ENCODE measurements at regions not wholly inside any gene's neighbourhood (a gene's known extent, or its start where the extent isn't known, plus 50 kb on each side); places are given as distances from the start of the nearest gene placed in this dataset.

- ATAC-seq (ENCODE audit: low FRiP score) (no peak), DNase-seq (no peak)
- H3K27me3 ChIP-seq (ENCODE audit: control insufficient read depth in 1 of 2, insufficient read depth in 2 of 2, low read length in 1 of 2) = no peaks in the 10 kb centered on the region
- intact Hi-C loops (cut with DNase I) = no loop called here
- H3K9me3 ChIP-seq (ENCODE audit: control insufficient read depth, low read length) = peaks cover 2% of the 10 kb centered on the region
- WGBS, 2 donors = 76 to 79% methylated on average over 5 of the region's 5 CpGs
- H3K27ac ChIP-seq (ENCODE audit: low read depth in 1 of 2, low read length in 2 of 2) = no peak overlapping the region
- no peaks in the 10 kb centered on the region for H3K36me3 ChIP-seq (ENCODE audit: control insufficient read depth in 1 of 2, insufficient read depth in 2 of 2, low read length in 1 of 2)
- H3K4me1 ChIP-seq (ENCODE audit: control insufficient read depth in 1 of 2, insufficient read depth in 2 of 2, low read length in 2 of 2) = no peaks in the 10 kb centered on the region
- no peak overlapping the region for H3K4me3 ChIP-seq (ENCODE audit: low read length in 2 of 2)
These were observed 176.3 kb downstream of the ERMARD start for GRCh38 chr6:169927711-169928110.

DNA sequence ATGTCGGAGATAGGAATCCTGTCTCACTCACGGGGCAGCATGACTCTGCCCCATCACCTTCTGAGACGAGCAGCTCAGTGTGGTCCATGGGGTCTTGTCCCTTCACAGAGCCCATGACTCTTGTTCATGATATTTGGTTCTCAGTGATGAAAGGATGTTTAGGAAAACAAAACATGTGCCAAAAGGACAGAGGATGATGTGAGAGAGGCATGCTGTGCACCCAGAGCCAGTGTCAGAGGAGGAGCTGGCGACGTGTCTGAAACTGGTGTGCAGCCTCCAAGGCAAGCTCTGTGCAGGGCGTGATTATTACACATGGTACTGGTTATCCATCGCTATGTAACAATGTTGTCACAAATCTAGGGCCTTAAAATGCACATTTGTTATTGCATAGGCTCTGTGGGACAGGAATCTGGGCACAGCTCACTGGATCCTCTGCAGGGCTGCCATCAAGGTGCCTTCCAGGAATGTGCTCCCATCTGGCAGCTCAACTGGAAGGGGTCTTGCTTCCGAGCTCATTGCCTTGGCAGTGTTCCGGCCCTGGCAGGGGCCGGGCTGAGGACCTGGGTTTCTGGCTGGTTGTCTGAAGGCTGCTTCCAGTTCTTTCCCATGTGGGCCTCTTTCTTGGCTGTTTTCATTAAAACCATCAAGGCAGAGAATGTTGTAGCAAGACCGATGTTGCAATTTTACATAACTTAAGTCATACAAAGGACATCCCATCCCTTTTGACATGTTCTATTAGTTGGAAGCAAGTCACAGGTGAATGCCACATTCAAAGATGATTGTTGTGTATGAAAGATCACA, 175.4 kb downstream of the ERMARD start:
- no peaks in the 10 kb centered on the region for H3K4me1 ChIP-seq (ENCODE audit: control insufficient read depth in 1 of 2, insufficient read depth in 2 of 2, low read length in 2 of 2)
- H3K36me3 ChIP-seq (ENCODE audit: control insufficient read depth in 1 of 2, insufficient read depth in 2 of 2, low read length in 1 of 2) = no peaks in the 10 kb centered on the region
- 77 to 82% methylated on average over 11 of the region's 11 CpGs for WGBS, 2 donors
- ATAC-seq (ENCODE audit: low FRiP score) = no peak
- no peak overlapping the region for H3K27ac ChIP-seq (ENCODE audit: low read depth in 1 of 2, low read length in 2 of 2)
- H3K9me3 ChIP-seq (ENCODE audit: control insufficient read depth, low read length) = peaks cover 2% of the 10 kb centered on the region
- no peak for DNase-seq
- intact Hi-C loops (cut with DNase I) = no loop called here
- no peak overlapping the region for H3K4me3 ChIP-seq (ENCODE audit: low read length in 2 of 2)
- H3K27me3 ChIP-seq (ENCODE audit: control insufficient read depth in 1 of 2, insufficient read depth in 2 of 2, low read length in 1 of 2) = no peaks in the 10 kb centered on the region

DNA sequence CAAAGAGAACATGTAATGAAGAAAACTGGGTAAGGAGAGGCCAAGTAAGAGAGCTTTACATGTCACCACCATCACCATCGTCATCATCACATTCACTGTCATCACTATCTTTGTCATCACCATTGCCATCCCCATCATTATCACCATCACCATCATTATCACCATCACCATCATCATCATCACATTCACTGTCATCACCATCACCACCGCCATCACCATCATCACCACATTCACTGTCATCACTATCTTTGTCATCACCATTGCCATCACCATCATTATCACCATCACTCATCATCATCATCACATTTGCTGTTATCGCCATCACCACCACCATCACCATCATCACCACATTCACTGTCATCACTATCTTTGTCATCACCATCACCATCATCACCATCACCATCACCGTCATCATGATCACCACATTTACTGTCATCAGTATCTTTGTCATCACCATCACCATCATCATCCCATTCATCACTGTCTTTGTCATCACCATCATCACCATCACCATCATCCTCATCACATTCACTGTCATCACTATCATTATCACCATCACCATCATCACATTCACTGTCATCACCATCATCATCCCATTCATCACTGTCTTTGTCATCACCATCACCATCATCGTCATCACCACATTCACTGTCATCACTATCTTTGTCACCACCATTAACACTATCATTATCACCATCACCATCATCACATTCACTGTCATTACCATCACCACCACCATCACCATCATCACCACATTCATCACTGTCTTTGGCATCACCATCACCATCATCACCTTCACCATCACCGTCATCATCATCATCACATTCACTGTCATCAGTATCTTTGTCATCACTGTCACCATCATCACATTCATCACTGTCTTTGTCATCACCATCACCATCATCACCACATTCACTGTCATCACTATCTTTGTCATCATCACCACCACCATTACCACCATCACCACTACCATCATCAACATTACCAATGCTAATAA, 172.3 kb downstream of the ERMARD start:
- Histone ChIP-seq H3K36me3 (ENCODE audit: control insufficient read depth in 1 of 2, insufficient read depth in 2 of 2, low read length in 1 of 2) (no peaks in the 10 kb centered on the region), H3K27me3 (ENCODE audit: control insufficient read depth in 1 of 2, insufficient read depth in 2 of 2, low read length in 1 of 2) (no peaks in the 10 kb centered on the region), H3K9me3 (ENCODE audit: control insufficient read depth, low read length) (peaks cover 2% of the 10 kb centered on the region), H3K4me1 (ENCODE audit: control insufficient read depth in 1 of 2, insufficient read depth in 2 of 2, low read length in 2 of 2) (no peaks in the 10 kb centered on the region), H3K4me3 (ENCODE audit: low read length in 2 of 2) (no peak overlapping the region), H3K27ac (ENCODE audit: low read depth in 1 of 2, low read length in 2 of 2) (no peak overlapping the region)
- intact Hi-C loops (cut with DNase I) = no loop called here
- DNase-seq (no peak), ATAC-seq (ENCODE audit: low FRiP score) (no peak)
- WGBS, 2 donors = 83 to 88% methylated on average over 6 of the region's 6 CpGs

DNA sequence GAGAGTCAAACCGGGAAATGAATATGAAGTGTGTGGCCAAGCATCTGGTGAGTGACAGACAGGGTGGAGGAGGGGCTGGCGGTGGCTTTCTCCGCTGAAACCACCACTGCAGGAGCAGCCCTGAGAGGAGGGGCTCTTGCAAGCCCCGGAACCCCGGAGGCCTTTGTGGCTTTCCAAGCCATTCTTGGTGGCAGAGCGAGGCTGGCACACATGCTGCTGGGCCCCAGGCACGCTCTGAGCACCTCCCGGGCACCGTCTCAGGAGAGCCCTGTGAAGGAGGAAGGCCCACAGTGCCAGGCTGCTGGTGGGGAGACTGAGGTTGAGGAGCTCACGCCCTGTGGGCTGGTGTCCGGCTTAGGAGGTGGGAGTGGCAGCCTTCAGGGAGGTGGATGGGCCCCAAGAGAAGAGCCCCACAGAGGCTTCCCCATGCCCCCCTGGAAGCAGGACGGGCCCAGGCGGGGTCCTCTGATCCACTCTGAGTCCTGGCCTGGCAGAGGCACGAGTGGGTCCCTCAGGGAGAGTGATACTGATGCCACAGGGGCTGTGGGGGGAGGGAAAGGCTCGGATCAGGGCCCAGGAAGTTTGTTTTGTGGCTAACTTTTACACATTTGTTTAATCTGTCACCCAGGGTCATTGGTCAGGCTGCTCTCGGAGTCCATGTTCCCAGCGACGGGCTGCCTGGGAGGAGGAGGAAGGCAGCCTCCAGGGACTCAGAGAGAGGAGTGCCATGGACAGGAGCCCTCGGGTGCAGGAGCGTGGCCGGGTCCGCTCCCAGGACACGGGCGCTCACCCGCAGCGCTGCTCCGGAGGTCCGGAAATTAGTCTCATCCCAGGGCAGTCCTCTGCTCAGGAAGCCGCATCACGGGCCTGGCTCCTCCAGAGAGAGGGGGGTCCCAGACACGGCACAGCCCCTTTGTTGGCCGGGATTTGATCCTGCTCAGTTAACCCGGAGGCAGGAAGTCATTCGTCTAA, 170.7 kb downstream of the ERMARD start:
- no peak overlapping the region for H3K4me3 ChIP-seq (ENCODE audit: low read length in 2 of 2)
- WGBS, 2 donors = 53 to 67% methylated on average over 33 to 34 of the region's 34 CpGs
- H3K9me3 ChIP-seq (ENCODE audit: control insufficient read depth, low read length) = peaks cover 2% of the 10 kb centered on the region
- no peak for ATAC-seq (ENCODE audit: low FRiP score)
- H3K27ac ChIP-seq (ENCODE audit: low read depth in 1 of 2, low read length in 2 of 2) = no peak overlapping the region
- intact Hi-C loops (cut with DNase I) = no loop called here
- no peaks in the 10 kb centered on the region for H3K36me3 ChIP-seq (ENCODE audit: control insufficient read depth in 1 of 2, insufficient read depth in 2 of 2, low read length in 1 of 2)
- H3K4me1 ChIP-seq (ENCODE audit: control insufficient read depth in 1 of 2, insufficient read depth in 2 of 2, low read length in 2 of 2) = no peaks in the 10 kb centered on the region
- no peaks in the 10 kb centered on the region for H3K27me3 ChIP-seq (ENCODE audit: control insufficient read depth in 1 of 2, insufficient read depth in 2 of 2, low read length in 1 of 2)
- DNase-seq = no peak

DNA sequence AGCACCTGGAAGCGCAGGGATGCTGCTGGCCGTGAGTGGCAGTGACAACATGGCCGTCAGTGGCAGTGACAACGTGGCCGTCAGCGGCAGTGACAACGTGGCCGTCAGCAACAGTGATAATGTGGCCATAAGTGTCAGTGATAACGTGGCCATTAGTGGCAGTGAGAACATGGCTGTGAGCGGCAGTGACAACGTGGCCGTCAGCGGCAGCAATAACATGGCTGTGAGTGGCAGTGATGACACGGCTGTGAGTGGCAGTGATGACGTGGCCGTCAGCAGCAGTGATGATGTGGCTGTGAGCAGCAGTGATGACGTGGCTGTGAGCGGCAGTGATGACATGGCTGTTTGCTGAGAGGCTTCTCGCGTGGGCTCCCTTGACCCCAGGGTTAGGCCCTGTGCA, 169.8 kb downstream of the ERMARD start:
- intact Hi-C loops (cut with DNase I) = no loop called here
- DNase-seq (no peak), ATAC-seq (ENCODE audit: low FRiP score) (no peak)
- Histone ChIP-seq H3K27ac (ENCODE audit: low read depth in 1 of 2, low read length in 2 of 2) (no peak overlapping the region), H3K36me3 (ENCODE audit: control insufficient read depth in 1 of 2, insufficient read depth in 2 of 2, low read length in 1 of 2) (no peaks in the 10 kb centered on the region), H3K9me3 (ENCODE audit: control insufficient read depth, low read length) (peaks cover 2% of the 10 kb centered on the region), H3K27me3 (ENCODE audit: control insufficient read depth in 1 of 2, insufficient read depth in 2 of 2, low read length in 1 of 2) (no peaks in the 10 kb centered on the region), H3K4me1 (ENCODE audit: control insufficient read depth in 1 of 2, insufficient read depth in 2 of 2, low read length in 2 of 2) (no peaks in the 10 kb centered on the region), H3K4me3 (ENCODE audit: low read length in 2 of 2) (no peak overlapping the region)
- 80 to 86% methylated on average over 20 of the region's 20 CpGs for WGBS, 2 donors

DNA sequence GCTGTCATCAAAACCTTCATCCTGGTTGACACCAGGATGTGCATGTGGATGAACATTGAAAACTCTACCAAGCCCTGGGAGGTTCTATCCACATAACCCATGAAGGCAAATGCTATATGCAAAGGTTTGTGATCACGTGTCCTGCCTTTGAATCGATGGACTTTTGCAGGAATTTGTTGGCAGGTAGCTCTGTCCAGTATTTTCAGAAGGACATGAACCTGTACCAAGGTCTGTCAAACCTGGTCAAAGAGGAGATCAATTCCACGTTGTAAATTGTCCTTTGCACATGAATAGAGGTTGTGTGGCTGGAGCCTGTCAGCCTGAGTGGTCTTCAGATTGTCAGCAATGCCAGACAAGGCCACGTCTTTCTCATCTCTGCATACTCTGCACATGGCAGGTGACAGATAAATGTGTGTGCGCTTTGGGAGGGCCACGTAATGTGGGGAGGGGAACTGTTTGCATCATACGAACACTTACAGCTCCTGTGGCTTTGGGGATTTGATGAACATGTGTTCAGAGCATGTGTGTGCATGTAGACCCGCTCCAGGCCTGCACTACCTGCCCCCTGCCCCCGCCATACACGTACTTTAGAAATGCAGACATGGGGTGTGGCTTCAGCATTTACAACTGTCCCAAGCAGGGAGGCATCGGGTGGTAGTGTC, 169.1 kb downstream of the ERMARD start:
- intact Hi-C loops (cut with DNase I) = no loop called here
- WGBS, 2 donors = 79 to 88% methylated on average over 11 of the region's 11 CpGs
- Histone ChIP-seq H3K9me3 (ENCODE audit: control insufficient read depth, low read length) (peaks cover 2% of the 10 kb centered on the region), H3K27me3 (ENCODE audit: control insufficient read depth in 1 of 2, insufficient read depth in 2 of 2, low read length in 1 of 2) (no peaks in the 10 kb centered on the region), H3K36me3 (ENCODE audit: control insufficient read depth in 1 of 2, insufficient read depth in 2 of 2, low read length in 1 of 2) (no peaks in the 10 kb centered on the region), H3K27ac (ENCODE audit: low read depth in 1 of 2, low read length in 2 of 2) (no peak overlapping the region), H3K4me1 (ENCODE audit: control insufficient read depth in 1 of 2, insufficient read depth in 2 of 2, low read length in 2 of 2) (no peaks in the 10 kb centered on the region), H3K4me3 (ENCODE audit: low read length in 2 of 2) (no peak overlapping the region)
- no peak for ATAC-seq (ENCODE audit: low FRiP score)
- DNase-seq = no peak

DNA sequence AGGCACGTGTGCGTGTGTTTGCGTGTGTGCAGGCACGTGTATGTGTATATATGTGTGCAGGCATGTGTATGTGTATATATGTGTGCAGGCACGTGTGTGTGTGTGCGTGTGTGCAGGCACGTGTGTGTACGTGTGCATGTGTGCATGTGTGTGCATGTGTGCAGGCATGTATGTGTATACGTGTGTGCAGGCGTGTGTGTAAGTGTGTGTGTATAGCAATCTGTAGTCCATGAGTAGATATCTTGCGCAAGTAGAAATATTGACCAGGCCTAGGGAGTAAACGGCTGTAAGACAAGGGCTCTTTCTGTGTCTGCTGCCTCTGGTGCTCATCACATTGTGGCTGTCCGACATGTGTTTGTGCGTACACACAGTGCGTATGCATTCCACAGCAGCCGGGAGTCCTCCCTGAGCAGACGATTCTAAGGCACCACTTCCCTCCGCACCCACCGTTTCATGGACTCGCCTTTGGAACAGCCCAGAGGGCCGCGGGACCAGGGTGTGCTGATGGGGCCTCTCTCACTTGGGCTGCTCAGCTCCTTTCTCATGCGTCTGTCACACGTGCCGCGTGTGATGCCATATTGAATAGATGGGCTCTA, 167.6 kb downstream of the ERMARD start:
- 85 to 88% methylated on average over 26 of the region's 26 CpGs for WGBS, 2 donors
- intact Hi-C loops (cut with DNase I) = no loop called here
- Histone ChIP-seq H3K9me3 (ENCODE audit: control insufficient read depth, low read length) (peaks cover 1% of the 10 kb centered on the region), H3K36me3 (ENCODE audit: control insufficient read depth in 1 of 2, insufficient read depth in 2 of 2, low read length in 1 of 2) (no peaks in the 10 kb centered on the region), H3K27me3 (ENCODE audit: control insufficient read depth in 1 of 2, insufficient read depth in 2 of 2, low read length in 1 of 2) (no peaks in the 10 kb centered on the region), H3K27ac (ENCODE audit: low read depth in 1 of 2, low read length in 2 of 2) (no peak overlapping the region), H3K4me1 (ENCODE audit: control insufficient read depth in 1 of 2, insufficient read depth in 2 of 2, low read length in 2 of 2) (no peaks in the 10 kb centered on the region), H3K4me3 (ENCODE audit: low read length in 2 of 2) (no peak overlapping the region)
- no peak for ATAC-seq (ENCODE audit: low FRiP score)
- no peak for DNase-seq
